ENCODE measurements at regions not wholly inside any gene's neighbourhood (a gene's known extent, or its start where the extent isn't known, plus 50 kb on each side); places are given as distances from the start of the nearest gene placed in this dataset.

GRCh38 chr9:14438232-14439021 is 124.5 kb upstream of the NFIB start:
- peaks cover 19% of the 10 kb centered on the region for H3K4me1 ChIP-seq
- intact Hi-C loops (cut with DNase I): loop anchor here in 1 of 2 donors (10.0 kb wide), 1 partner anchor 326 kb away; no protein-coding TSS in a partner anchor
- DNase-seq (no peak), ATAC-seq (no peak)
- H3K27me3 ChIP-seq (ENCODE audit: insufficient read depth in 3 of 3, low read length in 2 of 3): no peaks in the 10 kb centered on the region
- no peaks in the 10 kb centered on the region for H3K36me3 ChIP-seq (ENCODE audit: insufficient read depth in 1 of 2, low read depth in 1 of 2)
- no peak overlapping the region for H3K4me3 ChIP-seq
- no peaks in the 10 kb centered on the region for H3K9me3 ChIP-seq
- 83 to 90% (median 84%) methylated on average over 16 to 17 of the region's 17 CpGs for WGBS, 3 donors
- no peak for TF ChIP-seq CTCF (IDR thresholded peaks at IDR 0.05)
- no peak overlapping the region for H3K27ac ChIP-seq

GRCh38 chr9:14437354-14438231 is 123.7 kb upstream of the NFIB start:
- Histone ChIP-seq H3K27ac (no peak overlapping the region), H3K27me3 (ENCODE audit: insufficient read depth in 3 of 3, low read length in 2 of 3) (no peaks in the 10 kb centered on the region), H3K4me3 (no peak overlapping the region), H3K9me3 (no peaks in the 10 kb centered on the region), H3K4me1 (peaks cover 24% of the 10 kb centered on the region), H3K36me3 (ENCODE audit: insufficient read depth in 1 of 2, low read depth in 1 of 2) (no peaks in the 10 kb centered on the region)
- DNase-seq (no peak), ATAC-seq (no peak)
- 48 to 53% (median 51%) methylated on average over 15 of the region's 15 CpGs for WGBS, 3 donors
- intact Hi-C loops (cut with DNase I): loop anchor here in 1 of 2 donors (10.0 kb wide), 1 partner anchor 327 kb away; no protein-coding TSS in a partner anchor
- TF ChIP-seq CTCF (IDR thresholded peaks at IDR 0.05): no peak

- DNase-seq: no peak
- H3K9me3 ChIP-seq: no peaks in the 10 kb centered on the region
- H3K4me3 ChIP-seq: no peak overlapping the region
- WGBS, 3 donors: 31 to 52% (median 33%) methylated on average over 2 of the region's 2 CpGs
- peak in 3 of 4 donors; percentile 59 to 67 (median 62) for ATAC-seq
- H3K27ac ChIP-seq: peak overlapping the region; percentile 53
- H3K36me3 ChIP-seq (ENCODE audit: insufficient read depth in 1 of 2, low read depth in 1 of 2): no peaks in the 10 kb centered on the region
- intact Hi-C loops (cut with DNase I): loop anchor here in 1 of 2 donors (10.0 kb wide), 1 partner anchor 329 kb away; no protein-coding TSS in a partner anchor
- no peaks in the 10 kb centered on the region for H3K27me3 ChIP-seq (ENCODE audit: insufficient read depth in 3 of 3, low read length in 2 of 3)
- peaks cover 31% of the 10 kb centered on the region for H3K4me1 ChIP-seq
- no peak for TF ChIP-seq CTCF (IDR thresholded peaks at IDR 0.05)
Observed at GRCh38 chr9:14435871-14436270, 121.9 kb upstream of the NFIB start.

GRCh38 chr9:14434971-14435718 is 121.2 kb upstream of the NFIB start:
- Histone ChIP-seq H3K4me1 (peaks cover 31% of the 10 kb centered on the region), H3K9me3 (no peaks in the 10 kb centered on the region), H3K27ac (peak overlapping the region; percentile 53), H3K27me3 (ENCODE audit: insufficient read depth in 3 of 3, low read length in 2 of 3) (no peaks in the 10 kb centered on the region), H3K4me3 (no peak overlapping the region), H3K36me3 (ENCODE audit: insufficient read depth in 1 of 2, low read depth in 1 of 2) (no peaks in the 10 kb centered on the region)
- 50 to 59% (median 56%) methylated on average over 2 of the region's 2 CpGs for WGBS, 3 donors
- ATAC-seq: peak in 3 of 4 donors; percentile 67 to 77 (median 70)
- no peak for DNase-seq
- TF ChIP-seq CTCF (IDR thresholded peaks at IDR 0.05): no peak
- intact Hi-C loops (cut with DNase I): loop anchor here in 1 of 2 donors (10.0 kb wide), 1 partner anchor 330 kb away; no protein-coding TSS in a partner anchor

All from psoas muscle (tissue), 7 donors.